ENCODE measurements at regions not wholly inside any gene's neighbourhood (a gene's known extent, or its start where the extent isn't known, plus 50 kb on each side); places are given as distances from the start of the nearest gene placed in this dataset.

DNA sequence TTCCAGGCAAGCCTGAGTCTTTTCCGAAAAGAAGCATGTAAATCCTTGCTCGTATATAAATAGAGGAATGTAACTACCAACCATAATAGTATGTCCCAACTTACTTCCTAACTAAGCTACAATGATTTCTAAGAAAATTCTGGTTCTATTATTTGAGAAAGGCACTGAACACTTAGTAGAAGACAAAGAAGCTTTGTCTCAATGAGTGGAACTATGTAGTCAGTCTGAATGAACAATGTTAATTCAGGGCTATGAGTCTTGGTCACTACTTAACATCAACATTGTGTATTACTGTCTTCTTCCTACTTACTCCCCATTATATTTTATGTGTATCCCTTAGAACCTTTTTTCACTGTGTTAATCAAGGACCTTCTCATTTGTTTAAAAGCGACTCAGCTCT, 206.0 kb downstream of the CYB561 start:
- TF ChIP-seq, protein P1, sequence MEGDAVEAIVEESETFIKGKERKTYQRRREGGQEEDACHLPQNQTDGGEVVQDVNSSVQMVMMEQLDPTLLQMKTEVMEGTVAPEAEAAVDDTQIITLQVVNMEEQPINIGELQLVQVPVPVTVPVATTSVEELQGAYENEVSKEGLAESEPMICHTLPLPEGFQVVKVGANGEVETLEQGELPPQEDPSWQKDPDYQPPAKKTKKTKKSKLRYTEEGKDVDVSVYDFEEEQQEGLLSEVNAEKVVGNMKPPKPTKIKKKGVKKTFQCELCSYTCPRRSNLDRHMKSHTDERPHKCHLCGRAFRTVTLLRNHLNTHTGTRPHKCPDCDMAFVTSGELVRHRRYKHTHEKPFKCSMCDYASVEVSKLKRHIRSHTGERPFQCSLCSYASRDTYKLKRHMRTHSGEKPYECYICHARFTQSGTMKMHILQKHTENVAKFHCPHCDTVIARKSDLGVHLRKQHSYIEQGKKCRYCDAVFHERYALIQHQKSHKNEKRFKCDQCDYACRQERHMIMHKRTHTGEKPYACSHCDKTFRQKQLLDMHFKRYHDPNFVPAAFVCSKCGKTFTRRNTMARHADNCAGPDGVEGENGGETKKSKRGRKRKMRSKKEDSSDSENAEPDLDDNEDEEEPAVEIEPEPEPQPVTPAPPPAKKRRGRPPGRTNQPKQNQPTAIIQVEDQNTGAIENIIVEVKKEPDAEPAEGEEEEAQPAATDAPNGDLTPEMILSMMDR (IDR thresholded peaks at IDR 0.05) = no peak
- TF ChIP-seq POLR2A (IDR thresholded peaks at IDR 0.05) = no peak

Measured in thyroid gland (tissue), 4 donors.